NCI-H1092 treated with DMSO at 0.1 percent for 48 hours (cell line): ENCODE measurements at regions not wholly inside any gene's neighbourhood (a gene's known extent, or its start where the extent isn't known, plus 50 kb on each side); places are given as distances from the start of the nearest gene placed in this dataset.

Experiments
- DNase-seq: peaks from one replicate; lab custom pipeline; 2025; lab: John Stamatoyannopoulos, UW

DNA sequence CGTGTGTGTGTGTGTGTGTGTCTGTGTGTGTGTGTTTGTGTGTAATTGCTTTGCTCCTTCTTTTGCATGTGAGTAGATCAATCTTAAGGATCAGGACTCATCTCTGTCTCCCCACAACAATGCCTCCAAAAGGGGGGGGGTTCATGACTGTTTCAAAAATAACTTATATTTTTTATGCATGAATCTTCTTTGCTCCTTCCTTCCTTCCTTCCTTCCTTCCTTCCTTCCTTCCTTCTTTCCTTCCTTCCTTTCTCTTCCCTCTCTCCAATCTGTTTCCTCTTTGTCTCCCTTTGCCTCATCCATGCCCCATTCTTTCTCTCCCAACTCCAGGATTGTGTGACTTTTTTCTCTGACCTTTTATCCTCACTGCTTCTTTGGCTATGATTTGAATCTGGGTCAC lies 126.4 kb upstream of the OSMR start:
- DNase-seq = no peak

DNA sequence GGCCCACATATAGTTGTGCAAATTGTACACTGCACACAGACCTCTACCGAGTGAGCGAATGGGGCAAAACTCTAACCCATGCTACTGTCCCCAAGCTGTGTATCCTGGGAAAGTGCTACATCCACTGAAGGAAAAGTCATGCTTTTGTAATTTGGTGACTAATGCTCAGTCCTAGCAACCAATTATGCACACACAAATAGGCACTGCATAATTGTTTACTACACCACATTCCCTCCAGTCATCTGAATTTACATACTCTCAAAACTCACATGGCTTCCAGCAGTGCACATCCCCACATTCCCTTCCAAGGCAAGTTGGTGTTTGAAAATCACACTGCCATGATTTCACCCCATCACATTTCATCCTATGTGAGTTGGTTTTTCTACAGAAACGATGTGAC lies 125.9 kb upstream of the OSMR start:
- no peak for DNase-seq

DNA sequence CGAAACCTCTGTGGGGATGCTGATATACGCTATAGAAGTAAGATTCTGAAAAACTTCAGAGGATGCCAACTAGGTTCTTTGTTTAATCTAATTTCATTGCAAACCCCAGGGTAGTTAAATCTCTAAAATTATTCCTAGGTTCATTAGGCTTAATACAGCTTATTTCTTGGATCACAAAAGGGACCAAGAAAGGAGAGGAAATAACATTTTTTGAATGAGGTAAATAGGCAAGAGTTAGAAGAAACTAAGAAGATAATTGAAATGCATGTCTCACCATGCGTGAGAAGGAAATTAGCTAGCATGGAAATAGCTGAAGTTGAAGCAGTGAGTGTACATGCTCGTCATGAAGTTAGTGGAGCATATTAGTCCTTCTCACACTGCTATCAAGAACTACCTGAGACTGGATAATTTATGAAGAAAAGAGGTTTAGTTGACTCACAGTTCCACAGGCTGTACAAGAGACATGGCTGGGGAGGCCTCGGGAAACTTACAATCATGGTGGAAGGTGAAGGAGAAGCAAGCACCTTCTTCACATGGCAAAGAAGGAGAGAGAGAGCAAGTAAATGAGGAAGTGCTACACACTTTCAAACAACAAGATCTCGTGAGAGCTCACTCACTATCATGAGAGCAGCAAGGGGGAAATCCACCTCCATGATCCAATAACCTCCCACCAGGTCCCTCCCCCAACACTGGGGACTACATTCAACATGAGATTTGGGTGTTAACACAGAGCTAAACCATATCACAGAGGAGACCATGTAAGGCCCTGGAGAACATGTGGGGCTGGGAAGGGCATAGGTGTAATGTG lies 125.1 kb upstream of the OSMR start:
- DNase-seq = no peak

DNA sequence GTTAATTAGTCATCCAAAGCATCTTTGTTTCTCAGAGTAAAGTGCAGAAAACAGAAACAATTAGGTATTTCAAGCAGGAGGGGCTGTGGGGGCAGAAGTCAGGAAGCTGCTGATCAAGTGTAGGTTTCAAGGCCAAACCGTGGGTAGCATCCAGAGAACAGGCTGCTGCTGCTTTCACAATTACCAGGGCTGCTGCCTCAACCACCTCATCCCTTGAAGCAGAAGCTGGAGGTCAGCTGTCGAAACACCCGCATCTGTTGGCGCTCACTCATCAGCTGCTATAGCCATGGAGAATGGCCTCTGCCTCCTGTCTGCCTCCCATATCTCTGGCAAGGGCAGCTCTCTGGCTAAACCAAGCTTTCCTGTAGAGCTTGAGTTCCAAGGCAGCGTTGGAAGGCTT lies 122.9 kb upstream of the OSMR start:
- no peak for DNase-seq

DNA sequence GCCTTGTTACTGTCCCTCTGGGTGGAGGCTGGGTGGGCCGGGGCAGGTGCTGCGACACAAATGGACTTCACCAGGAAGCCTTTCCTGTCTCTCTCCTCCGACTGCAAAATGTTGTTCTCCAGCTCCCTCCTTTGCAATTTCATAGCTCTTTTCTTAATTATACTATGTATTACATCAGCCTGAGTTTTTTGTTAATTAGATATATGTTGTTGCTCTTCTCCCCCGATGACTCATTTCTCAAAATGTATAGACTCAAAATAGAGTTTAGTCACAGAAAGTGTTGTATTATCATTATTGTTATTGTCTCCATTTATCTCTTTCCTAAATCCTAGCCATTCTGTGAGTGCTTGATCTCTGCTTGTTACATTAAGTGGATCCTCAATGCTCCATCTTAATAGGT lies 122.4 kb upstream of the OSMR start:
- DNase-seq = no peak

DNA sequence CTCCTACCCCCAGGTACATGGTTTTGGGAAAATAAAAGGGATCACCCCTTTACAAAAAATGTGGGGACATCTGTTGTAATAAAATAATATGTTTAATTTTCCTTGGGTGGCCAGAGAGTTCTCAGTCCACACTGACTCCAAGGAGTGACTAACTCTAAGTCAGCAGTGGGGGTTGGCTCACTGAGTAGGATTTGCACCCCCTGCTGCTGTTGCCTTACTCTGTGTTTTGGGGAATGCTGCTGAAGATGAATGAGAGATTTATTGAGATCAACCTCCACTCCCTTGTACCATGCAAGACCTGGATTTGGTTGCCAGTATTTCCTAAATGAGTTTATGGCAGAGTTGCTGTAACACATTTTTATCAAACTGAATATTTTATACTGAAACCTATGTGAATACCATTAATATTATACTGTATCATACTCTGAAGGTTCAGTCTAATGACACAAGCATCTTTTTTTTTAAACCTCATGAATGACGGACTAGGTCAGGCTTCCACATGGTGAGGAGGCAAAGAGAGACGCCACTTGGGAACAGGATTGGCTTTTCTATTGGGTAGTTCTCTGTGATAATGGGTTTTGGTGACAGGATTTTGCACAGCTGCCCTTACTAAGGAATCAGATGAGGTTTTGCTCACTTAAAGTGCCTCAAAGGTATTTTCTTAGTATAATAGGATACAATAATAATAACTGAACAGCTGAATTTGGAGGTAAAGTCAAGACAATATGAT lies 121.3 kb upstream of the OSMR start:
- DNase-seq = no peak

DNA sequence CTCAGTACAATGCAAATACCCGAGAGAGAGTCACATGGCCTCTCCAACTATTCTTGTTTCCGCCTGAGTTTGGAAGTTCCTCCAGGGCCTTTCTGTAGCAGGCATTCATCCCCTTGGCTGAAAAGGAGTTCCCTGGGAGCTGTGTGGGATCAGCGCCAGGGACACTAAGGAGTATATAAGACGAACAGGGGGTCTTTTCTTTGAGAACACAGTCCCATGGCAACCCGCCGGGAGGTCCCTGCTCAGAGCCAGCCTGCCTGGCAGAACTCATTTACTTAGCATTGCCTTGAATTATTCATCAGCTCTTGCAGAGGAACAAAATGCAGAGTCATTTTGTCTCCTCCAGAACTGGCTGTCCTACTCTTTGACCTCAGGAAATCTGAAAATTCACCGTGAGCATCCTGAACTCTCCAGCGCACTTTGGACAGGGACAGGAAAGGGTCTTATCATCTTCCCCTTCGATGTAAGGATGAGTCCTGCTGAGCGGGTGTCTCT lies 120.4 kb upstream of the OSMR start:
- no peak for DNase-seq

DNA sequence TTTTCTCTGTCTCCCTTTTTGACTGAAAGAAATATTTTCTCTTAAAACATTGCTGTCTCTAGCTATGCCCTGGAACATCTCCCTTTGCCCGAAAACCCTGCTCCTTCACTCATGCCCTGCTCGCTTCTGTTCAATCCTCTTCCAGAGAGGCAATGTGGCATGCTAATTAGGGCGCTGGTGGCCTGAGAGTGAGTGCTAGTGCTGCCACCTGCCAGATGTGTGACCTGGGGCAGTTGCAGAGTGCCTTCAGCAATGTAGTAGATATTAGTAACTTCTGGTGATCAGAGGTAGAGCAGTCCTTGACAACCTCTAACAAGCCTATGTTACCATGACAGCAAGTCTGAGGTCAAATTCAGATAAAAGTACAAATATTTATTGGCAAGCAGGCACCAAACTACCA lies 119.5 kb upstream of the OSMR start:
- no peak for DNase-seq

DNA sequence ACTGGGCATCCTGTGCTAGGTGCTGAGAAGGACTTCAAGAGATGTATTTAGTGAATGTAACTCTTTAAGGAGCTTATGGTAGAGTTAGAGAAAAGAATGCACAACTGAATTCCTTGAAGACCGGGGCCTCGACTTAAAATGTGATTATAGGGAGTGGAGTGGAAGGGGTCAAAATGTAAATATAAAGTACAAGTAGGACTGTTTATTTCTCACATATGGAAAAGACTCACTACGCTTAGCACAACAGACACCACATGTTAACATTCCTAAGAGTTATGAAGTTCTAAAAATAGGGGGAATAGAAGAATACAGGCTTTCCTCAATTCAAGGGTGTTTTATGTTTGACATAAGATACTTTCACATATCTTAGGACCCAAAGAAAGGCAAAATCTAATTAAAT lies 117.8 kb upstream of the OSMR start:
- no peak for DNase-seq

DNA sequence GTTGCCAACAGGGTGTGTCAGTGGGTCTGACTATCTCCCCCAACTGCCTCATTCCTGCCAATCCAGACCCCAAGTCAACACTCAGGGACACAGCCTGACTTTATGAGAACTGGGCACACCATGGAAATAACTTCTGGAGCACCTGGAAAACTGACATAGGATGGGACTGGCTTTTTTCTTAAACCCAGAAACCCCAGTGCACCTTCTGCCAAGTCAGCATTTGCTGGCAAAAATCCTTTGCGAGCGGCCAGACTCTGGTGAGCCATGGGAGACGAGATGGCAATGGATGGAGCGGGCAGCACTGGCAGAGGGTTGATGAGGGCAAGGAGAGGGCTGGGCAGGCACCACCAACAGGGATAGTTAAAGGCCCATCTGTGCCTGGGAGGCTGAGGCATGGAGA lies 114.4 kb upstream of the OSMR start:
- DNase-seq = no peak

DNA sequence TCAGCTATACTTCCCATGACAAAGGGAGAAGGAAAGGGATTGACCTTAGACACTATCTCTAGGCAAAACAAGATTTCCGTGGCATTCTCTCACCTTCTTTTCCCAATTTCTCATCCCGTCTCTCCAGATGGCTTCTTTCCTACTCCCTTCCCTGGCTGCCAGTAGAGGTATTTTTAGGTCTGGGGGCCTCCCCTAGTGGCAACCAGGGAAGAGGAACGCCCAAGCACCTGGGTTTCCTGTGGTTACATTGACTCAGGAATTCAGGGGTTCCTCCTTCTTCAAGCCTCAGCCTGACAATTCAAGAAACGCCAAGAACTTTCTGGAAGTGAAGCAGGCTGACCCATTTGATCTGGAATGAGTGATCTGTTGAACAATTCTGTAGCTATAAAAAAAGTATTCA lies 111.5 kb upstream of the OSMR start:
- DNase-seq = no peak

DNA sequence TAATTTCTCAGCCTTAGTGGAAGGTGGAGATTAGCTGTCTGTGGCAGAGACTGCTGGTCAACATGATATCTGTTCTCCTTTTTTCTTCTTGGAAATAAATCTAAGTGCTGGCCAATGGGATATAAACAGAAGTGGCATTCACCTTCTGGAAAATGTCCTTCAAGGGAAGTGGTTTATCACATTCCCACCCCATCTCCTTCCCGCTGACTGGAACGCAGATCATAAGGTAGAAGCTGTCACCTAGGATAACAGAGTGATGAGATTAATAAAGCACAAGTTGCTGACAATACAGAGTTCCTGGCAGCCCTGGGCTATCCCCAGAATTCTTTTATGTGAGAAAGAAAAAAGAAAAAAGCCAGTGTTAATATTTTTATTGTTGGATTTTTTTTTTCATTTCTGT lies 109.7 kb upstream of the OSMR start:
- no peak for DNase-seq

DNA sequence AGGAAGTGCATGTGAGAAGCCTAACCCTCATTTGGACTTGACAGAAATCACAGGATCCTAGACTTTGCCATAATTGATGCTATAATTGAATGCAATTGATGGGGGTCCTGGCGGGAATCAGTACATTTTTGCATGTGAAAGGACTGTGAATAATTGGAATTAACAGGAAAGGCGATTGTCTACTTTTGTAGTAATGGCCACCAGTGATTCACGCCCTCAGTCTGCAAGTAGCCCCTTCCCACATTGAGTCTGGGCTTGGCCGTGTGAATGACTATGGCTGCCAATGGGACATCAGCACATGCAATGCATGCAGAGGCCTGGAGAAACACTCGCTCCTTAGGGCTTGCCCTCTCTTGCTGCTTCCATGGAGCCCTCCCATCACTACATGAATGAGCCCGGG lies 107.8 kb upstream of the OSMR start:
- no peak for DNase-seq

DNA sequence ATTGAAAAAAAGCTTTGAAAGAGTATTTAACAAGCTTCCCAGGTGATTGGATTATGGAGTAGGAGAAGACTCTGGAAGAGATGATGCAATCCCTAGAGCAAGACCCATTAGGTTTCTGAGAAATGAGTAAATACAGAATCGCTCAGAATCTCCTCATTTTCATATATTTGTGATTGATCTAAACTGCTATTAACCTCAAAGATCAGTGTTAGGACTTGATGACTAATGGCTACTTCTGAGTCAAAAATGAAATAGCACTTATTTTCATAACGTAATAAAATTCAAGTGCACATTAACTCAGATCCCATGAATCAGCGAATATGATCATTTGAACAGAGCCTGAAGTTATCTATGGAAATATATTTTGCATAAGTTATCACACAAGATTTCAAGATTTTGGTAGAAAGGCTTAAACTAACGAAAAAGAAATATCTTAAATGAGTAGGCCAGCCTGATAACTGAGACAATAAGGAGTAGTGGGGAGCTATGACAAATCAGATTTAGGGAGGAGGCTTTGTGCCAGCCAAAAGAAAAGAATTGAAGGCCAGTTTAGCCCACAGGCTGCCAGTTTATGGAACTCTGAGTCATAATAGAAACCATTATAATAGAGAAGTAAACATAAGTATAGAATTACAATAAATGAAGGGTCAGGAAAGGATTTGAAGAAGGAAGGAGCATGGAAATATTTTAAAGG lies 106.7 kb upstream of the OSMR start:
- no peak for DNase-seq

DNA sequence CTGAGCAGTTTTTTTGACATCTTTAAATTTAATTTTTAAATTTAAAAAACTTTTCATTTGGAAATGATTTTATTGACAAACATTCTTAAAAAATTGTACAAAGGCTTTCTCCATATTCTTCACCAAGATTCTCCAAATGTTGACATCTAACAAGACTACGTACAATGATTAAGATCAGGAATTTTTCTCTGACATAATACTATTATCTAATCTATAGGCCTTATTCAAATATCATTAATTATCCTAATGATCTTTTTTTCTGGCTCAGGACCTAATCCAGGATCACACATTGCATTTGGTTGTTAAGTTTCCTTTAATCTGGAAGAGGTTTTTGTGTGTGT lies 106.1 kb upstream of the OSMR start:
- DNase-seq = no peak

DNA sequence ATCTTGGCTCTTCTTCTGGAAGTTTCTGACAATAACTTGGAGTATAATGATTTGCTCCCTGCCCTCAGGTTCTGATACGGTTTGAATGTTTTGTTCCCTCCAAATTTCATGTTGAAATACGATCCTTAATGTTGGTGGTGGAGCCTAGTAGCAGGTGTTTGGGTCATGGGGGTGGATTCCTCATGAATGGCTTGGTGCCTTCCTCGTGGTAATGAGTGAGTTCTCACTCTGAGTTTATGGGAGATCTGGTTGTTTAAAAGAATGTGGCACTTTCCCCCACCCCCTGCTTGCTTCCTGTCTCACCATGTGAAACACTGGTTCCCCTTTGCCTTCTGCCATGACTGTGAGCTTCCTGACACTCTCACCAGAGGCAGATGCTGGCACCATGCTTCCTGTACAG lies 103.0 kb upstream of the OSMR start:
- DNase-seq = no peak

DNA sequence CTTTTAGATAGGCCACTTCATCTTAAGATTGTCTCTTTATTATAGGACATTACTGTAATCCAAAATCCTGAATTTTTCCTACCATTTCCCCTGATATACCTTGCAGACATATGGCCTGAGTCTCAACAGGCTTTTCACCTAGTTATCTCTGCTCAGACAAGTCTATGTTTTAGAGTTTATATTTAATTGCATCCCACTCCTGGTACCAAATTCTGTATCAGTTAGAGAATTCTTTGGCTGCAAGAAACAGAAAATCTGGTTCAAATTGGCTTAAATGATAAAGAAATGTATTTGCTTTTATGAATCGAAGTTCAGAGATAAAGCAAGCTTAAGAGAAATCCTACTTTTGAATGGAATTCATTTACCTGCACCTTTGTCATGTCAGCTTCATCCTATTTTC lies 102.2 kb upstream of the OSMR start:
- DNase-seq = no peak

DNA sequence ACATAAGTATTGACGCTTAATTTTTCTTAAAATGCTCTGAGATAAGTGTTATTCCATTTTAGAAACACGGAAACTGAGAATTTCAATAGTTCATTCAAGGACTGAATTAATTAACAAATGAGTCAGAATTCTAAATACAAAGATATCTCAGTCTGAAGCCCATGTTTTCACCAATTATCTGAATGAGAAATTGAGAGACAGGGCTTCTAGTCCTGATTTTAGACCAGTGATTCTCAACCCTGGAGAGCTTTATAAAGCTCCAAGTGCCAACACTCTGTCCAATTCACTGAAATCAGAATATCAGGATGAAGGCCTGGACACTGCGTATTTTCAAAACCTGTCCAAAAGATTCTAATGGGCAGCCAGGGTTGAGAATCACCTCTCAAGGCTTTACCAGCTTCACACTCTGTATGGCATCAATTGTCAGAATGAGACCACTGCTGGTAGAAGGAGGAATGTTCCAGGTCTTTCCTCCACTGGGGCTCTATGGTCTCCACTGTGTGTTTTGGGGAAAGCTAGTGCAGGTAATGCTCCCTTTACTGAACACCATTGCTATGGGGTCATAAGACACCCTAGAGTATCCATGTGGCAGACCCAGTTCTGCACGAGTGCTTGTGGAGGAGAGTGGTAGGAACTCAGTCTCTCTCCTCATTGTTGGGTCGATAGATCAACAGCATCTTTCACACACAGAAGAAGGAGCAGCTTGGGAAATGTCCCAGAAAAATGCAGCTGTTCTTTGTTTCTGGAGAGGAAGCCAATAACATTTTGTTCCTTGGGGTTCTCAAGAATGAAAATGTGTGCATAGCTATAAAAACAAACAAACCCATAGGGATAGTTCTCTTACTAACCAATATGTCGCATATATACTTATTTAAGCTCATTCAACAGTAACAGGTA lies 99.7 kb upstream of the OSMR start:
- no peak for DNase-seq

DNA sequence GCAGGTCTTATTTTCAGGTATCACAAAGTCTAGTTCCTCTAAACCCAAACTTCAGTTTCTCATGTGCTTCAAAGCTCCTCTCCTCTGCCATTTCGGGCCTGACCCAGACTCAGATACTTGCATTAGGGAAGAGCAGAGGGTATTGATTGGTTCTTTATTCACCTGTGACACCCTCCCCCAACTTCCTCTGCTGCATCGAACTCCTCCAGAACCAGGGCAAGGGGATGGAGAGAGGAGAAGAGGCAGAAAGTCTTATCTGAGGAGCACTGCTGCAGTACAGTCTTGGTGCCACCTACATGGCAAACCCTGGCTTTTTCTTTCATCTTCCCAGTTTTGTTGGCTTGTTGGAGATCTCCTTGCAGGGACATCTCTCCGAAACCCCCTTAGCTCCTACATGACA lies 96.0 kb upstream of the OSMR start:
- DNase-seq = no peak

DNA sequence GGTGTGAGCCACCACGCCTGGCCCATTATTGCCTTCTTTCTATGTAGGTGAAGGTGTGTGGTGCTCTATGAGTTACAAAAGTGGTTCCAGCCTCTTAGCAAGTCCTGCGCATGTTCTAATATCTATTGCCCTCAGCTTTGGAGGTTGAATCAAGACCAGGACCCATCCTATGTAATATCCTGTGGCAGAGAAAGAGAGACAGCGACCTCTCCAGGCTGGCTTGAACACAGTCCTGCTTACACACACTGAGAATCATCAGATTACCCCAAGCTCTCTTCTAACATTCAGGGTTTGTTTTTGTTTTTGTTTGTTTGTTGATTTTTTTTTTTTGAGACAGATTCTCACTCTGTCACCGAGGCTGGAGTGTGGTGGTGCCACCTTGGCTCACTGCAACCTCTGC lies 94.7 kb upstream of the OSMR start:
- no peak for DNase-seq

DNA sequence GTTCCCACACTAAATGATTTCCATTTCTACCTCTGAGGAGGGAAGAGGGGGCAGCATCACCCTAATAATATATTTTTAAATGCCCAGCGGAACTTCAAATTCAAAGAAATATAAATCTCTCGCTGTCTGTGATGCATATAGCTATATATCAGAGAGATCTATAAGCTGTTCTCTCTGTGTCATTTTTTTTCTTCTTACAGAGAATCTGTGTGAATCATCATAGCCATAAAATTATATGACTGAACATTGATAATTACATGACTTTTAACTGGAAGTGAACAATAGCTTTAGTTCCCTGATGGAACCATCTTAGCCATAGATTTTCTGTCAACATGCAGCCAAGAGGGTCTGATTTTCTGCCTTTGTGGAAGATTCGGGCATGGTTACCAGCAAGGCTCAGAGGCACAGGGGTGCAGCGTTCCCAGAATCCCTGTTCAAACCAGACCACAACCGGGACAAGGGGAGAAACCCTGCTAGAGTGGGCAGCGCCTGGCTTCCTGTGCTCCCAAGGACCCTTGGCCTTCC lies 93.7 kb upstream of the OSMR start:
- DNase-seq = no peak

DNA sequence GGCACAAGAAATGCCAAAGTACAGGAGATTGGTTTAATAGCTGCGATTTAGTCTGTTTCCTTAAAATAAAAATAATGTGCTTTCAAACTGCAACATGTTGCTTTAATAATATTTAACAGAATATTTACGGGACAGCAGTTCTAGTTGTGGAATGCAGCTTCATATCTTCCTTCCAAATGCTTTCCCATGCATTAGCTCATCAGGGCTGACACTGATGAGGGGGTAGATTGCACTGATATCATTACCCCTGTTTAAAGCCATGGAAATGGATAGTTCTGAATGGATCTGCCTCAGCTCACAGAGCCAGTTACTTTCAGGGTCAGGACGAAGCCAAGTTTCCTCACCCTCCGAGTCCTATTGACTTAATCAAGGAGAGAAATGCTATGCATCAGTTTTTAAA lies 93.2 kb upstream of the OSMR start:
- DNase-seq = no peak
